ENCODE measurements at regions not wholly inside any gene's neighbourhood (a gene's known extent, or its start where the extent isn't known, plus 50 kb on each side); places are given as distances from the start of the nearest gene placed in this dataset.

- TF ChIP-seq SP1 (IDR thresholded peaks at IDR 0.05; ENCODE audit: low read depth, low read length): no peak
- TF ChIP-seq HDAC2 (IDR thresholded peaks at IDR 0.05; ENCODE audit: borderline replicate concordance in 1 of 2, low read depth in 2 of 2, low read length in 2 of 2): no peak
- TF ChIP-seq JUN (IDR thresholded peaks at IDR 0.05; ENCODE audit: low read depth, low read length): no peak
Observed at GRCh38 chr15:70194266-70194665, 96.5 kb upstream of the TLE3 start (continued).

Measured in H1 (cell line).